HG03159 (cell line): ENCODE measurements at regions not wholly inside any gene's neighbourhood (a gene's known extent, or its start where the extent isn't known, plus 50 kb on each side); places are given as distances from the start of the nearest gene placed in this dataset.
A peak's percentile ranks its signal among the peaks of the same experiment; 100 is the strongest.
"Not testable (repeated sequence)": the region's sequence is repeated elsewhere in the genome, so short reads cannot be mapped to it uniquely, and the experiment has no call there.

Experiments
- ATAC-seq: cut with Tn5 transposase; IDR thresholded peaks from one replicate; pipeline ENCODE4 v1.9.1; 2021; ENCODE audit warnings: mild to moderate bottlenecking, moderate library complexity; ENCODE audit not compliant: unreplicated experiment

- ATAC-seq = peak; percentile 75
These were observed 525.5 kb upstream of the BOD1L1 start for GRCh38 chr4:14152834-14153519.

DNA sequence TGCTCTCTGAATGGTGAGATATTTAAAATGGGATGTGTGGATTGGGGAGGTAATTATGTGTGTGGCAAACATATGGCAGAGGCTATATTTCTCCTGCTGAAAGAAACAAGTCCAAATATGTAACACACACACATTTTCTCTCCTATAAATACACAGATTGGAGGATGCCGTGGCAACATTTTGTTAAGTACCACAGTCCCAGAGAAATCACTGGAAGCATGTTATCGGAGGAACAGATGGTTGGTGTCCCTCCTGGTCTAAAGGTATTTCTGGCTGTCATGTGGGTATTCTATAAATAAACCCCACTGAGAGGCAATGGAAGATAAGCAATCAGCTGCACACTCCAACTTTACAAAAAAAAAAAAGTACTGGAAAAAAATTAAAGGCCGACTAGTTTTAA is 528.3 kb upstream of the BOD1L1 start:
- no peak for ATAC-seq

- peak; percentile 62 for ATAC-seq
These were observed 529.7 kb upstream of the BOD1L1 start for GRCh38 chr4:14157262-14157661.

DNA sequence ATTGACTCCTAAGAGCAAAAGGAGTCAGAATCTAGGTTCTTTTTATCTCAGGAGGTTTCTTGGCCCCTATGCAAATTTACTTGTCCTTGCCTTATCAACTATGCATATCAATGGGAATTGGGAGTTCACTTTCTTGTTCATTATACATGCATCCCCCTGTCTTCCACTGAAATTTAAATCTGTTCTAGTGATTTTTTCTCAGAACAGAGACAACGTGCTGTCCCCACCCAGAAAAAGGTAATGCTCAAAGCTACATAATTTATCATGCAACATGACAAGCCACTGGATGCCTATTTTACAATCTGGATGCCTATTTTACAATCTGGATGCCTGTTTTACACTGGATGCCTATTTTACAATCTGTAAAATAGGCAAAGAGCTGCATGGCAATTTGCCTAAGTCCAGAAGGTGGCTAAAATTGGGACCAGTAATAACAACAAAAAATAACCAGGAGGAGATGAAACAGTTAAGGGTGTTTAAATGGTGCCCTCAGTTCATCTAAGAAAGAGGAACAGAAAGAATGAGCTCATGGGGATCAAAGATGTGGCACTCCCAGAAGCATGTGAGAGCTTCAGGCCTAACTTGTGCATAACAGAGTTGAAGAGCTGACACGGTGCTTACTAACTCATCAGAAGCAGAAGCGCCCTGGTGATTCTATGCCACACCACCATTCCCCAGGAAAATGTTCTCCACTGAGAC is 537.8 kb upstream of the BOD1L1 start:
- peak; percentile 100 for ATAC-seq

- no peak for ATAC-seq
These were observed 540.5 kb upstream of the BOD1L1 start for GRCh38 chr4:14167876-14168510.

- peak; percentile 47 for ATAC-seq
These were observed 541.4 kb upstream of the BOD1L1 start for GRCh38 chr4:14168919-14169318.

GRCh38 chr4:14169460-14169859 is 541.9 kb upstream of the BOD1L1 start:
- no peak for ATAC-seq

GRCh38 chr4:14169940-14170339 is 542.4 kb upstream of the BOD1L1 start:
- ATAC-seq = not testable (repeated sequence)

- ATAC-seq = no peak
These were observed 549.1 kb upstream of the BOD1L1 start for GRCh38 chr4:14176613-14177012.

- peak; percentile 94 for ATAC-seq
These were observed 550.5 kb upstream of the BOD1L1 start for GRCh38 chr4:14177987-14178386.

DNA sequence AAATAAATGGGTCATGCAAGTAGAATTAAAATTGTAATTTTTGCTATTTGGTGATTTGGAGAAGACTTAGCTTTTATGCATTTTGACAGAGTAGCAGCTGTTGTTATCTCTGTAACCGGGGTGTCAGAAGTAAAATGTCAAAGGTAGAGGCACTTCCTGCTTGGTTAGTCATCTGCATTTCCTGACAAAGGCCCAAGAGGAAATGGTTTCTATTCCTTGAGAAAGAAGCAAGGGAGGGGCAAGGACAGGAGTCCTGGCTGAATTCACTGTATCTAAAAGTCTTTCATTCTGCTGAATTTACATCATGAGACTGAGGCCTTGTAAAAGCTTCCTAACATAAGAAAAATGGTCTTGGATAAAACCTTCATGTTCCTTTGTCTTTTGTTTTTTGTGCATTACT is 550.9 kb upstream of the BOD1L1 start:
- peak; percentile 74 for ATAC-seq

- no peak for ATAC-seq
These were observed 552.6 kb upstream of the BOD1L1 start for GRCh38 chr4:14180166-14180565.

- ATAC-seq = no peak
These were observed 553.6 kb upstream of the BOD1L1 start for GRCh38 chr4:14180983-14181601.

DNA sequence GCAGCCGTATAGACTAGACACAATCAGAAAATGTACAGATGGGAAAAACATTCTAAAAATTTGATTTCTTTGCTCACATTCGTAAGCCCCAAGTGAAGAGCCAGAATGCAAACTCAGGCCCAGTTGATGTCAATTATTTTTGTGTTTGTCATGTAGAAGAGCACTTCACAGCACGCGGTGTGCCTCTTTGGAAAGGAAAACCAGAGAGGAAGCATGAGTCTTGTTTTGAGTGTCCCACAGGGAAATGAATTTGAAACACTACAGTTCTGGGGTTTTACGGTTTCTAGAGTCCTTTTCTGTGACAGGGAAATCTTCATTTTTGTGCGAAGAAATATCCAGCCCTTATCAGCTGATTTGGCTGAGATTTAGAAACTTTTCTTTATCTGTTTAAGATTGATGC is 554.6 kb upstream of the BOD1L1 start:
- ATAC-seq = no peak

DNA sequence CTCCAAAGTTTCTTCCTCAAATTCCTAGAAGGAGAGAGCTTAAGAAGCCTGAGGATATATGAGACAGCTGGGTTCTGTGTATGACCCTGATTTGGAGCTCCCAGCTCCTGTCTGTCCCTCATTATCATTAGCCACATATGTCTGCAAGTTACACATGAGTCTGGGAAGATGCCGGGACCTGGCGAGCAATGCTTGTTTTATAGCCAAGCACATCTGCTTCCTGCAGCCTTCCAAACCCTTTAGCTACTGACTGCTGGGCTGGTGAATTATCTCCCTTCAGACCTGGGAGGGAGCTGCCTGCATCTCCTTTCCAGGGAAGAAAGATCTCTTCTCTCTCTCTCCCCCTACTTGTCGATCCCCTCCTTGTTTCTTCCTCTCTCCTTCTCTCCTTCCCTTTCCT is 556.7 kb upstream of the BOD1L1 start:
- no peak for ATAC-seq

DNA sequence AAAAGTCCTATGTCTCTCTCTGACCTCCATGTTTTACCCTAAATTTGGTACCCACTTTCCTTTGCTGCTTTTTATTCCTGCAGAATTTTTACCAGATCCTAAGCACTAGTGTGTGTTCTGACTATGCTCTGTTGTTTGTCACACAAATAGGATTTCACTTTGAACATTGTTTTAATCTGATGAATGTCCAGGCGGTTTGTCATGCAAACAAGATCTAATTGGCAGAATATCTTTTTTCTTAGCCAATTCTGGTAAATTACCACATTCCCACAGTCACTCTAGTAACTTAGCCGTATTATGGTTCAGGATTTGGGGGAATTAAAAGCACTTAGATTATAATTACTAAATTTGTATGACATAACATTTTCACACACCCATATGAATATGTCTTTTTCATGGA is 557.2 kb upstream of the BOD1L1 start:
- no peak for ATAC-seq

GRCh38 chr4:14188214-14188613 is 560.7 kb upstream of the BOD1L1 start:
- ATAC-seq = no peak

- ATAC-seq = no peak
These were observed 566.1 kb upstream of the BOD1L1 start for GRCh38 chr4:14193601-14194000.

GRCh38 chr4:14196131-14196530 is 568.6 kb upstream of the BOD1L1 start:
- no peak for ATAC-seq

DNA sequence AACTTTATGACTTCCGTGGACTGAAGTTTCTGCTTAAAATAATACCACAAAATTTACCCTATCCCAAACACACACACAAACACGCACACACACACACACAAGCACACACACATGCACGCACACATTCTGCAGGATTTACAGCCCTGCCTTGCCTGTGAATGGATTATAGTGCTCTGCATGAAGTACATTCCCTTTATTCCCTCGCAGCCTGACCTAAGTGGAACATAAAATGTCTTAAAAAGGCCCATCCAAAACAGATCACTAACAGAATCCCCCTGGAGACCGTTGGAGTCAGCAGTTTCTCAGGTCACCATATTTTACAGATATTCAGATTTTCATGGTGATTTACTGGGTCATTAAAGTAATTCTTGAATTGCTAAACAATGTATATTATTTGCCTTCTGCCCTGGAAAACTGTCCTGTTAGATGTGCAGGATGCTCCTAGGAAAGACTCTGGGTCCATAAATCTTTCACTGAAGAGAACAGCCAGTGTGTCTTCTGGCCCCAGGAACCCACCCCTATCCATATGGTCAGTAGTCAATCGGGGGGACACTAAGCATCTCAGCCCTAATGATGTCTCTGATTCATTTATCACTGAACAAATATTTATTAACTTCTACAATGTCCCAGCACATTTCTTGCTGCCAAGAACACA is 587.7 kb upstream of the BOD1L1 start:
- no peak for ATAC-seq

DNA sequence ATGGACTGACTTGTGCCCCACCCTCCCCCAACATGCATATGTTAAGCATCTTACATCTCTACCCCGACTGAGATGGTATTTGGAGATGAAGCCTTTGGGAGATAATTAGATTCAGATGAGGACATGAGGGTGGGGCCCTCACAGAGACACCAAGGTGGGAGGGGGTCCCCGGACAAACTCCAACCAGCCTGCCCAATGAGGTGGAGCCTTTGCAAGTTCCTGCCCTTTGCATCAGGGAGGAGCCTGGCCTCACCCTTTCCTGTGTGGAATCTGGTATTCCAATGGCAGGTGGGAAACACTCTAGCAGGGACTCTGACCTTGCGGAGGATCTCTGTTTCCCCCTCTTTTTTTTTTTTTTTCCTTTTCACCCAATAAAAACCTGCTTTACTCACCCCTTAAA is 589.9 kb upstream of the BOD1L1 start:
- ATAC-seq = no peak
